Nephron progenitor cell (in vitro differentiated cells): ENCODE measurements at regions not wholly inside any gene's neighbourhood (a gene's known extent, or its start where the extent isn't known, plus 50 kb on each side); places are given as distances from the start of the nearest gene placed in this dataset.

Source experiments
- DNase-seq: peaks from one replicate; pipeline ENCODE4 v3.0.0; 2021
- H3K27ac Mint-ChIP-seq: 2 replicates; pipeline ENCODE4 v1.8.0; 2021; ENCODE audit warnings: mild to moderate bottlenecking, moderate library complexity, mixed read lengths
- H3K27me3 Mint-ChIP-seq: 2 replicates; pipeline ENCODE4 v1.8.0; 2021; ENCODE audit warnings: mild to moderate bottlenecking, low read depth, mixed read lengths; ENCODE audit not compliant: poor library complexity
- H3K36me3 Mint-ChIP-seq: 2 replicates; pipeline ENCODE4 v1.8.0; 2021; ENCODE audit warnings: low read depth, mixed read lengths
- H3K4me1 Mint-ChIP-seq: 2 replicates; pipeline ENCODE4 v1.8.0; 2021; ENCODE audit warnings: mixed read lengths
- H3K4me3 Mint-ChIP-seq: 2 replicates; pipeline ENCODE4 v1.8.0; 2021; ENCODE audit warnings: mild to moderate bottlenecking, moderate library complexity, mixed read lengths
- H3K9me3 Mint-ChIP-seq: 2 replicates; pipeline ENCODE4 v1.8.0; 2021; ENCODE audit warnings: mild to moderate bottlenecking, moderate library complexity, mixed read lengths
- TF ChIP-seq, protein P1 (sequence below): fragments of 200-600 bp; sonication (generic); IDR thresholded peaks from 2 replicates; pipeline ENCODE4 v1.5.0; 2021; ENCODE audit warnings: antibody characterized with exemption

DNA sequence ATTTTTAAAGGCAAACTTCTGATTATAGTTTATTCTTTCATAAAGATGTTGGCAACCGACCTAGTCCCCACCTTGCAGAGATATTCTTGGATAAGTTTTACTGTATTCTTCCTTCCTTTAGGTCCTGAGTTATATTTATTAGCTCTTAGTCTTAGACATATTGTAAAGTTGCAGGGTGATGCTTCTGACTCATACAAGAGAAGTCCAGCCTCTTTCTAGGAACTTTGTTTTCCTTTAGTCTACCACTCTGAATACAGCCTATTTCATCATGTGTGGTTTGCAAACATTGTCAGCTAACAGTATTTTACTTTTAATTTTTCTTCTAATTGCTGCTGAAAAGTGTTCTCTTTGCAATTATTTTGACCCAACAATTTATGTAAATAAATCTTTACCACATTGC lies 686.7 kb downstream of the COL12A1 start:
- no peaks in the 10 kb centered on the region for H3K27me3 Mint-ChIP-seq
- H3K4me3 Mint-ChIP-seq: no peak overlapping the region
- no peak overlapping the region for H3K27ac Mint-ChIP-seq
- H3K4me1 Mint-ChIP-seq: no peaks in the 10 kb centered on the region
- peaks cover 6% of the 10 kb centered on the region for H3K9me3 Mint-ChIP-seq
- no peaks in the 10 kb centered on the region for H3K36me3 Mint-ChIP-seq
- TF ChIP-seq, protein P1, sequence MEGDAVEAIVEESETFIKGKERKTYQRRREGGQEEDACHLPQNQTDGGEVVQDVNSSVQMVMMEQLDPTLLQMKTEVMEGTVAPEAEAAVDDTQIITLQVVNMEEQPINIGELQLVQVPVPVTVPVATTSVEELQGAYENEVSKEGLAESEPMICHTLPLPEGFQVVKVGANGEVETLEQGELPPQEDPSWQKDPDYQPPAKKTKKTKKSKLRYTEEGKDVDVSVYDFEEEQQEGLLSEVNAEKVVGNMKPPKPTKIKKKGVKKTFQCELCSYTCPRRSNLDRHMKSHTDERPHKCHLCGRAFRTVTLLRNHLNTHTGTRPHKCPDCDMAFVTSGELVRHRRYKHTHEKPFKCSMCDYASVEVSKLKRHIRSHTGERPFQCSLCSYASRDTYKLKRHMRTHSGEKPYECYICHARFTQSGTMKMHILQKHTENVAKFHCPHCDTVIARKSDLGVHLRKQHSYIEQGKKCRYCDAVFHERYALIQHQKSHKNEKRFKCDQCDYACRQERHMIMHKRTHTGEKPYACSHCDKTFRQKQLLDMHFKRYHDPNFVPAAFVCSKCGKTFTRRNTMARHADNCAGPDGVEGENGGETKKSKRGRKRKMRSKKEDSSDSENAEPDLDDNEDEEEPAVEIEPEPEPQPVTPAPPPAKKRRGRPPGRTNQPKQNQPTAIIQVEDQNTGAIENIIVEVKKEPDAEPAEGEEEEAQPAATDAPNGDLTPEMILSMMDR: no peak
- no peak for DNase-seq

DNA sequence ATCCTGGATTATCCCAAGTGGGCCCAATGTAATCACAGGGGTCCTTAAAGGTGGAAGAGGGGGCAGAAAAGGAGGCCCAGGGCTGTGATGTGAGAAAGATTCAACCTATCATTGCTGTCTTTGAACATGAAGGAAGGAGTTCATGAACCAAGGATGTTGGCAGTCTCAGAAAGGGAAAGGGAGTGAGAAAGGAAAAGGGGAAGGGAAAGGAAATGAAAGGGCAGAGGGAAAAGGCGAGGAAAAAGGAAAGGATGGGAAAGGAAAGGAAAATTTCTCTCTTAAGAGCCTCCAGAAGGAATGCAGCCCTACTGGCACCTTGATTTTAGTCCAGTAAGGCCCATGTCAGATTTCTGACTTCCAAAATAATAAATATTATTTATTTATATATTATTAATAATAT lies 687.8 kb downstream of the COL12A1 start:
- H3K9me3 Mint-ChIP-seq: peaks cover 10% of the 10 kb centered on the region
- no peak for DNase-seq
- H3K36me3 Mint-ChIP-seq: no peaks in the 10 kb centered on the region
- no peak overlapping the region for H3K27ac Mint-ChIP-seq
- TF ChIP-seq, protein P1: no peak
- no peaks in the 10 kb centered on the region for H3K27me3 Mint-ChIP-seq
- H3K4me1 Mint-ChIP-seq: no peaks in the 10 kb centered on the region
- H3K4me3 Mint-ChIP-seq: no peak overlapping the region

DNA sequence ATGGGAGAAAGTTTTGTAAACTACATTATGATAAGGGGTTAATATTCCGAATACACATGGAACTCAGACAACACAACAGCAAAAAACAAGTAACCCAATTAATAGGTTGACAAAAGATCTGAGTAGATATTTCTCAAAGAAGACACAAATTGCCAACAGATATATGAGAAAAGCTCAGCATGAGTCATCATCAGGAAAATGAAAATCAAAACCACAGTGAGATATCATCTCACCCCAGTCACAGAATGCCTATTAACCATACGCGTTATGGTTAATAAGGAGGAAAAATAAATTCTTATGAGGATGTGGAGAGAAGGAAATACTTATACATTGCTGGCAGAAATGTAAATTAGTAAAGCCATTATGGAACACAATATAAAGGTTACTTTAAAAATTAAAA lies 695.0 kb downstream of the COL12A1 start:
- Mint-ChIP-seq H3K9me3 (peaks cover 55% of the 10 kb centered on the region), H3K4me1 (no peaks in the 10 kb centered on the region), H3K36me3 (no peaks in the 10 kb centered on the region), H3K4me3 (no peak overlapping the region), H3K27me3 (peaks cover 3% of the 10 kb centered on the region), H3K27ac (no peak overlapping the region)
- DNase-seq: no peak
- TF ChIP-seq, protein P1: no peak

DNA sequence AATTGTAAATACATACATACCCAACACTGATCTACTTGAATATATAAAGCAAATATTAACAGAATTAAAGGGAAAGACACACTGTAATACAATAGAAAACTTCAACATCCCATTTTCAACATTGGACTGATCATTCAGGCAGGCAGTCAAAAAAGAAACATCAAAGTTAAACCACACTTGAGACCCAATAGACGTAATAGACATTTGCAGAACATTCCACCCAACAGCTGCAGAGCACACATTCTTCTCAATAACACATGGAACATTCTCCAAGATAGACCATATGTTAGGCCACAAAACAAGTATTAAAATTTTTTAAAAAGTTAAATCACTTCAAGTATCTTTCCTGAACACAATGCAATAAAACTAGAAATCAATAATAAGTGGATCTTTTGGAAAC lies 698.2 kb downstream of the COL12A1 start:
- Mint-ChIP-seq H3K36me3 (peaks cover 5% of the 10 kb centered on the region), H3K27ac (no peak overlapping the region), H3K9me3 (peaks cover 61% of the 10 kb centered on the region), H3K27me3 (peaks cover 3% of the 10 kb centered on the region), H3K4me3 (no peak overlapping the region), H3K4me1 (no peaks in the 10 kb centered on the region)
- TF ChIP-seq, protein P1: no peak
- DNase-seq: no peak

DNA sequence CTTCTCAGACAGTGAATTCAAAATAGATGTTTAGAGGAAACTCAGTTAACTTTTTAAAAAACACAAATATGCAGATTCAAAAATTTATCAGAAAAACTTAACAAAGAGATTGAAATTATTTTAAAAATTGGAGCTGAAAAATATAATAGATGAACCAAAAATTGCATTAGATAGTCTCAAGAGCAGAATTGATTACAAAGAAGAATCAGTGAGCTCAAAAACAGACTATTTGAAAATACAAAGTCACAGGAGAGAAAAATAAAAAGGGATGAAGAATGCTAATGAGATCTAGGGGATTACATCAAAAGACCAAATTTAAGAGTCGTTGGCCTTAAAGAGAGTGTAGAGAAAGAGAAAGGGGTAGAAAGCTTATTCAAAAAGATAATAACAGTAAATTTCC lies 700.5 kb downstream of the COL12A1 start:
- no peak overlapping the region for H3K4me3 Mint-ChIP-seq
- H3K4me1 Mint-ChIP-seq: no peaks in the 10 kb centered on the region
- TF ChIP-seq, protein P1: no peak
- H3K36me3 Mint-ChIP-seq: peaks cover 5% of the 10 kb centered on the region
- no peak overlapping the region for H3K27ac Mint-ChIP-seq
- H3K27me3 Mint-ChIP-seq: peaks cover 3% of the 10 kb centered on the region
- no peak for DNase-seq
- H3K9me3 Mint-ChIP-seq: peaks cover 46% of the 10 kb centered on the region

DNA sequence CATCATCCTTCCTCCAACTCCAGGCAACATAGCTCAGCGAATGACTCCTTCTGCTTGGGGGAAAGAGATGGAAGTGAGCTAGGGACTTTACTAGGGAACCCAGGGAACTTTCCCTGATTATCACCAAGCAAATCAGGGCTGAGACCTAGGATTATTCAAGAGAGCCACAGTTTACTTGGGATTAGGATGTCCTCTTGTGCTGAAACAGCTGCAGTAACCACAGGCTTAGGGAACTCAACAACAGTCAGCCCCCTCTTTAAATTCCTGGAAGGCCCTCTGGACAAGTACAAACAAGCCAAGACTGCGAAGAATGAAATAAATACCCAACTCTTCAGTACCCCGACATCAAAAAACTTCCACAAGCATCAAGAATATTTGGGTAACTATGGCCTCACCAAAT lies 700.9 kb downstream of the COL12A1 start:
- no peak overlapping the region for H3K27ac Mint-ChIP-seq
- peaks cover 5% of the 10 kb centered on the region for H3K36me3 Mint-ChIP-seq
- no peak for DNase-seq
- peaks cover 41% of the 10 kb centered on the region for H3K9me3 Mint-ChIP-seq
- no peak overlapping the region for H3K4me3 Mint-ChIP-seq
- TF ChIP-seq, protein P1: no peak
- no peaks in the 10 kb centered on the region for H3K4me1 Mint-ChIP-seq
- H3K27me3 Mint-ChIP-seq: peaks cover 3% of the 10 kb centered on the region
